ENCODE measurements at regions not wholly inside any gene's neighbourhood (a gene's known extent, or its start where the extent isn't known, plus 50 kb on each side); places are given as distances from the start of the nearest gene placed in this dataset.
"Not testable (repeated sequence)": the region's sequence is repeated elsewhere in the genome, so short reads cannot be mapped to it uniquely, and the experiment has no call there.

DNA sequence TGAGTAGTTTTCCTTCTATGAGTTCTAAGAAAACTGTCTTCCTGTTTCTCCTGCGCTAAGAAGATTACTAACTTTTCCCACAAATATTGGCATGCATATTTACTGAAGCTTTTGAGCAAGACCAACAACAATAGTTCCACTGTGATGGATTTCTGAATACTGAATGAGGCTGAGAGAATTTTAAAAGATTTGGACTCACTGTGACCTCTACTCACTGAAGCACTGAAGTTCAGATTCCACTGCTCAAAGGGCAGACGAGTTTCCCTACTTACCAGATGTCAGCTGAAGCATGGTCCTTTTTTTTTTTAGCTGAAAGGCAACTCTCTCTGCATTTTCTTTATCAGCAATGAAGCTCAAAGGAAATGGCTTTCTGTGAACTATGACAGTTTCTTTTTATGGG, 718.5 kb downstream of the RFPL4B start:
- no peak for DNase-seq
- Histone ChIP-seq H3K4me3 (ENCODE audit: low read length) (no peak overlapping the region), H3K9me3 (replicated peaks; ENCODE audit: insufficient read depth, low read length) (no peaks in the 10 kb centered on the region), H2AFZ (ENCODE audit: low read length) (no peak overlapping the region), H3K4me1 (ENCODE audit: low read length) (no peaks in the 10 kb centered on the region), H3K36me3 (replicated peaks; ENCODE audit: insufficient read depth, low read length) (no peaks in the 10 kb centered on the region), H3F3A (ENCODE audit: insufficient read depth, low read length) (no peaks in the 10 kb centered on the region), H3K9me2 (replicated peaks; ENCODE audit: insufficient read depth, low read length) (no peaks in the 10 kb centered on the region), H3K27me3 (replicated peaks; ENCODE audit: insufficient read depth, low read length) (no peaks in the 10 kb centered on the region), H3K27ac (ENCODE audit: low read length) (no peak overlapping the region), H3K4me2 (ENCODE audit: low read depth, low read length) (no peak overlapping the region), H4K20me1 (ENCODE audit: insufficient read depth, low read length) (no peaks in the 10 kb centered on the region), H3K9ac (ENCODE audit: low read length) (no peak overlapping the region), H3K79me2 (ENCODE audit: low read length) (no peaks in the 10 kb centered on the region)
- TF ChIP-seq EZH2phosphoT487 (IDR thresholded peaks at IDR 0.05; ENCODE audit: low read length) (no peak), EZH2 (optimal IDR thresholded peaks at IDR 0.05; ENCODE audit: low read depth, low read length) (no peak)
- TF ChIP-seq, protein P1, sequence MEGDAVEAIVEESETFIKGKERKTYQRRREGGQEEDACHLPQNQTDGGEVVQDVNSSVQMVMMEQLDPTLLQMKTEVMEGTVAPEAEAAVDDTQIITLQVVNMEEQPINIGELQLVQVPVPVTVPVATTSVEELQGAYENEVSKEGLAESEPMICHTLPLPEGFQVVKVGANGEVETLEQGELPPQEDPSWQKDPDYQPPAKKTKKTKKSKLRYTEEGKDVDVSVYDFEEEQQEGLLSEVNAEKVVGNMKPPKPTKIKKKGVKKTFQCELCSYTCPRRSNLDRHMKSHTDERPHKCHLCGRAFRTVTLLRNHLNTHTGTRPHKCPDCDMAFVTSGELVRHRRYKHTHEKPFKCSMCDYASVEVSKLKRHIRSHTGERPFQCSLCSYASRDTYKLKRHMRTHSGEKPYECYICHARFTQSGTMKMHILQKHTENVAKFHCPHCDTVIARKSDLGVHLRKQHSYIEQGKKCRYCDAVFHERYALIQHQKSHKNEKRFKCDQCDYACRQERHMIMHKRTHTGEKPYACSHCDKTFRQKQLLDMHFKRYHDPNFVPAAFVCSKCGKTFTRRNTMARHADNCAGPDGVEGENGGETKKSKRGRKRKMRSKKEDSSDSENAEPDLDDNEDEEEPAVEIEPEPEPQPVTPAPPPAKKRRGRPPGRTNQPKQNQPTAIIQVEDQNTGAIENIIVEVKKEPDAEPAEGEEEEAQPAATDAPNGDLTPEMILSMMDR (IDR thresholded peaks at IDR 0.05; ENCODE audit: low read length) = no peak

DNA sequence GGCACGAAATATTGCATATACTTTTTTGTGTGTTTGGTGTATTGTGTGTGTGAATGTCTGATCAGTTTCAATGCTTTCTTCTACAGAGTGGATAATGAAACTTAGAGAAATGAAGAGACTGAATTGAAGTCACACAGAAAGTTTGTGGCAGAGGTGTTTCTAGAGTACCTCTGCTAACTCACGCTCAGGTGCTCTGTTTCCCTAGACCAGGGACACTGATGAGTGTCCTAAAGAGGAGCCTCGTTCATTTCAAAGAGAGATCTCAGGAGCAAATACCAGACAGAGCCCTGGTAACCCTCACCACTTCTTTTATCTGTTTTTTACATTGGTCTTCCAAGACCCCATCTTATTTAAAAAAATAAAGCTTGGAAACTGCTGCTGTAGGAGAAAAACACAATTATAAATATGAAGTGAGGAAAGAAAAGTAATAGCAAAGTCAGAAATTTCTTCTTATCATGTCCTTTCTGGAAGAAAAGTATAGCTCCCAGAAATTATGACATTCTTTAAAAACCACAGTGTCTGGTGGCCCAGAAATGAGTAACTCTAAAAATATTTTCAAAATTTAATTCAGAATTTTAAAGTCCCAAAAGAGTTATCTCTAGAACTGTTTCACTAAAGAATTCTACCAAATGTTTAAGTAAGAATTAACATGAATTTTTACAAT, 720.6 kb downstream of the RFPL4B start:
- H3K79me2 ChIP-seq (ENCODE audit: low read length) = no peaks in the 10 kb centered on the region
- no peak overlapping the region for H3K9ac ChIP-seq (ENCODE audit: low read length)
- H3F3A ChIP-seq (ENCODE audit: insufficient read depth, low read length) = no peaks in the 10 kb centered on the region
- DNase-seq = peak; percentile 14
- no peaks in the 10 kb centered on the region for H3K9me2 ChIP-seq (replicated peaks; ENCODE audit: insufficient read depth, low read length)
- TF ChIP-seq EZH2 (optimal IDR thresholded peaks at IDR 0.05; ENCODE audit: low read depth, low read length) = no peak
- TF ChIP-seq, protein P1 (IDR thresholded peaks at IDR 0.05; ENCODE audit: low read length) = no peak
- TF ChIP-seq EZH2phosphoT487 (IDR thresholded peaks at IDR 0.05; ENCODE audit: low read length) = no peak
- no peaks in the 10 kb centered on the region for H4K20me1 ChIP-seq (ENCODE audit: insufficient read depth, low read length)
- H3K4me2 ChIP-seq (ENCODE audit: low read depth, low read length) = no peak overlapping the region
- no peak overlapping the region for H3K27ac ChIP-seq (ENCODE audit: low read length)
- no peak overlapping the region for H2AFZ ChIP-seq (ENCODE audit: low read length)
- no peaks in the 10 kb centered on the region for H3K4me1 ChIP-seq (ENCODE audit: low read length)
- no peaks in the 10 kb centered on the region for H3K36me3 ChIP-seq (replicated peaks; ENCODE audit: insufficient read depth, low read length)
- no peak overlapping the region for H3K4me3 ChIP-seq (ENCODE audit: low read length)
- H3K27me3 ChIP-seq (replicated peaks; ENCODE audit: insufficient read depth, low read length) = no peaks in the 10 kb centered on the region
- H3K9me3 ChIP-seq (replicated peaks; ENCODE audit: insufficient read depth, low read length) = no peaks in the 10 kb centered on the region

GRCh38 chr6:113068570-113068969, 721.4 kb downstream of the RFPL4B start:
- TF ChIP-seq, protein P1 (IDR thresholded peaks at IDR 0.05; ENCODE audit: low read length) = no peak
- TF ChIP-seq EZH2phosphoT487 (IDR thresholded peaks at IDR 0.05; ENCODE audit: low read length) = no peak
- Histone ChIP-seq H3K4me1 (ENCODE audit: low read length) (no peaks in the 10 kb centered on the region), H3K9me3 (replicated peaks; ENCODE audit: insufficient read depth, low read length) (no peaks in the 10 kb centered on the region), H3K4me3 (ENCODE audit: low read length) (no peak overlapping the region), H3F3A (ENCODE audit: insufficient read depth, low read length) (no peaks in the 10 kb centered on the region), H3K27me3 (replicated peaks; ENCODE audit: insufficient read depth, low read length) (no peaks in the 10 kb centered on the region), H2AFZ (ENCODE audit: low read length) (no peak overlapping the region), H3K27ac (ENCODE audit: low read length) (no peak overlapping the region), H3K9me2 (replicated peaks; ENCODE audit: insufficient read depth, low read length) (no peaks in the 10 kb centered on the region), H3K79me2 (ENCODE audit: low read length) (no peaks in the 10 kb centered on the region), H3K9ac (ENCODE audit: low read length) (no peak overlapping the region), H3K4me2 (ENCODE audit: low read depth, low read length) (no peak overlapping the region), H3K36me3 (replicated peaks; ENCODE audit: insufficient read depth, low read length) (no peaks in the 10 kb centered on the region), H4K20me1 (ENCODE audit: insufficient read depth, low read length) (no peaks in the 10 kb centered on the region)
- DNase-seq = no peak

DNA sequence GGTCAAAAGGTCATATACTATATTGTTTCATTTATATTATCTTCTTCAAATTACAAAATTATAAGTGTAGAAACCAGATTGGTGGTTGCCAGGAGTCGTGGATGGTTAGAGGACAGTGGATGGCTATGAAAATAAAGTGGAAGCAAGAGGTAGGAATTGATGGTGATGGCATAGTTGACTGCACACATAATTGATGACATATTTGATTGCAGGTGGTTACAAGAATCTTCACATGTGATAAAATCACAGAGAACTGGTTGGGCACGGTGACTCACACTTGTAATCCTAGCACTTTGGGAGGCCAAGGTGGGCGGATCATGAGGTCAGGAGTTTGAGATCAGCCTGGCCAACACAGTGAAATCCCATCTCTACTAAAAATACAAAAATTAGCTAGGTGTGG, 723.6 kb downstream of the RFPL4B start:
- DNase-seq; H3K27ac ChIP-seq (ENCODE audit: low read length); H3K27me3 ChIP-seq (replicated peaks; ENCODE audit: insufficient read depth, low read length); H4K20me1 ChIP-seq (ENCODE audit: insufficient read depth, low read length); H3K4me1 ChIP-seq (ENCODE audit: low read length); H3K4me3 ChIP-seq (ENCODE audit: low read length); H3K9me3 ChIP-seq (replicated peaks; ENCODE audit: insufficient read depth, low read length); H3K9me2 ChIP-seq (replicated peaks; ENCODE audit: insufficient read depth, low read length); H3K79me2 ChIP-seq (ENCODE audit: low read length); H3F3A ChIP-seq (ENCODE audit: insufficient read depth, low read length); H3K4me2 ChIP-seq (ENCODE audit: low read depth, low read length); H3K36me3 ChIP-seq (replicated peaks; ENCODE audit: insufficient read depth, low read length); H3K9ac ChIP-seq (ENCODE audit: low read length); H2AFZ ChIP-seq (ENCODE audit: low read length): not testable (repeated sequence)

Data from MM.1S (cell line).